Breast epithelium (tissue), 4 donors: ENCODE measurements at regions not wholly inside any gene's neighbourhood (a gene's known extent, or its start where the extent isn't known, plus 50 kb on each side); places are given as distances from the start of the nearest gene placed in this dataset.
A peak's percentile ranks its signal among the peaks of the same experiment; 100 is the strongest.

Experiments
- DNase-seq, 2 donors: peaks; one replicate each; pipeline ENCODE4 v3.0.0-alpha.2; 2019; ENCODE audit warnings: low spot score in 2 of 2
- H3K27ac ChIP-seq, 2 donors: fragments of 200-600 bp; sonication (generic) in 1 of 2; one replicate each; pipeline ENCODE4 v1.5.1; 2016 to 2019; ENCODE audit warnings: mild to moderate bottlenecking in 1 of 2
- H3K27me3 ChIP-seq, 2 donors: fragments of 200-600 bp; sonication (generic) in 1 of 2; one replicate each; pipeline versions ENCODE4 v1.5.1 to v1.6.0; 2017 to 2019; ENCODE audit warnings: control low read depth in 1 of 2, mild to moderate bottlenecking in 1 of 2
- H3K36me3 ChIP-seq: fragments of 200-600 bp; one replicate; pipeline ENCODE4 v1.5.1; 2019
- H3K4me1 ChIP-seq, 2 donors: fragments of 200-600 bp; sonication (generic); one replicate each; pipeline ENCODE4 v1.5.1; 2016 to 2019; ENCODE audit warnings: control low read depth in 1 of 2
- H3K4me3 ChIP-seq, 3 donors: fragments of 200-600 bp; sonication (generic); 1 replicate in 2 of 3; 2 replicates in 1 of 3; pipeline ENCODE4 v1.5.1; 2016 to 2019; ENCODE audit warnings: mild to moderate bottlenecking in 3 of 3, moderate library complexity in 2 of 3
- H3K9me3 ChIP-seq, 2 donors: fragments of 200-600 bp; sonication (generic) in 1 of 2; one replicate each; pipeline ENCODE4 v1.5.1; 2016 to 2019; ENCODE audit warnings: control low read depth in 1 of 2
- CTCF ChIP-seq, 3 donors: fragments of 450-650 bp; IDR thresholded peaks; one replicate each; pipeline ENCODE4 v1.5.1; 2016 to 2017; ENCODE audit warnings: antibody characterized with exemption in 3 of 3, mild to moderate bottlenecking in 3 of 3, moderate library complexity in 3 of 3
- POLR2A ChIP-seq: fragments of 450-650 bp; IDR thresholded peaks from one replicate; pipeline ENCODE4 v1.6.1; 2016; ENCODE audit warnings: antibody characterized with exemption, mild to moderate bottlenecking, moderate library complexity
- POLR2AphosphoS5 ChIP-seq, 3 donors: sonication (generic); formaldehyde crosslinking; IDR thresholded peaks; one replicate each; pipeline ENCODE4 v1.6.1; 2017; ENCODE audit warnings: antibody characterized with exemption in 3 of 3
- intact Hi-C: fragments of 100-400 bp; cut with DNase I; formaldehyde crosslinking; loops from one replicate; pipeline ENCODE4 v1.15.1; 2023; ENCODE audit warnings: low total_unique reads

GRCh38 chr10:77715088-77715487 is 77.5 kb upstream of the KCNMA1 start:
- Histone ChIP-seq H3K36me3 (no peaks in the 10 kb centered on the region), H3K27me3 (no peaks in the 10 kb centered on the region), H3K27ac (no peak overlapping the region), H3K4me3 (no peak overlapping the region), H3K4me1 (no peaks in the 10 kb centered on the region), H3K9me3 (no peaks in the 10 kb centered on the region)
- no peak for DNase-seq
- intact Hi-C loops = no loop called here
- TF ChIP-seq CTCF (IDR thresholded peaks at IDR 0.05) (no peak), POLR2A (no peak), POLR2AphosphoS5 (IDR thresholded peaks at IDR 0.05) (no peak)

- Histone ChIP-seq H3K36me3 (no peaks in the 10 kb centered on the region), H3K27me3 (no peaks in the 10 kb centered on the region), H3K27ac (no peak overlapping the region), H3K4me3 (no peak overlapping the region), H3K9me3 (no peaks in the 10 kb centered on the region), H3K4me1 (no peaks in the 10 kb centered on the region)
- TF ChIP-seq POLR2AphosphoS5 (IDR thresholded peaks at IDR 0.05) = no peak
- TF ChIP-seq CTCF (IDR thresholded peaks at IDR 0.05) = no peak
- TF ChIP-seq POLR2A = no peak
- intact Hi-C loops = loop anchor here (5.0 kb wide), 1 partner anchor 311 kb away; no protein-coding TSS in a partner anchor
- DNase-seq = no peak
These were observed 76.1 kb upstream of the KCNMA1 start for GRCh38 chr10:77713521-77714280.

- no peak overlapping the region for H3K4me3 ChIP-seq
- no peak overlapping the region for H3K27ac ChIP-seq
- no peaks in the 10 kb centered on the region for H3K9me3 ChIP-seq
- H3K27me3 ChIP-seq = no peaks in the 10 kb centered on the region
- TF ChIP-seq CTCF (IDR thresholded peaks at IDR 0.05) (no peak), POLR2A (no peak), POLR2AphosphoS5 (IDR thresholded peaks at IDR 0.05) (no peak)
- no peaks in the 10 kb centered on the region for H3K4me1 ChIP-seq
- H3K36me3 ChIP-seq = no peaks in the 10 kb centered on the region
- intact Hi-C loops = loop anchor here (5.0 kb wide), 1 partner anchor 310 kb away; no protein-coding TSS in a partner anchor
- no peak for DNase-seq
These were observed 74.6 kb upstream of the KCNMA1 start for GRCh38 chr10:77712207-77712606.

- H3K4me3 ChIP-seq = peak overlapping the region in 1 of 3 donors; percentile 62
- intact Hi-C loops = loop anchor here (5.0 kb wide), 1 partner anchor 309 kb away; no protein-coding TSS in a partner anchor
These were observed 74.1 kb upstream of the KCNMA1 start for GRCh38 chr10:77711683-77712049.

More at GRCh38 chr10:77711683-77712049, 74.1 kb upstream of the KCNMA1 start:
- Histone ChIP-seq H3K27ac (no peak overlapping the region), H3K4me1 (no peaks in the 10 kb centered on the region), H3K27me3 (no peaks in the 10 kb centered on the region), H3K36me3 (no peaks in the 10 kb centered on the region), H3K9me3 (no peaks in the 10 kb centered on the region)
- TF ChIP-seq POLR2A (no peak), CTCF (IDR thresholded peaks at IDR 0.05) (no peak), POLR2AphosphoS5 (IDR thresholded peaks at IDR 0.05) (no peak)
- DNase-seq = no peak
